ENCODE measurements at regions not wholly inside any gene's neighbourhood (a gene's known extent, or its start where the extent isn't known, plus 50 kb on each side); places are given as distances from the start of the nearest gene placed in this dataset.
"Not testable (repeated sequence)": the region's sequence is repeated elsewhere in the genome, so short reads cannot be mapped to it uniquely, and the experiment has no call there.

GRCh38 chr11:23480736-23481135 lies 620.5 kb upstream of the CCDC179 start:
- Histone ChIP-seq H3K4me2 (ENCODE audit: low read length, poor library complexity, severe bottlenecking) (no peak overlapping the region), H2BK120ac (ENCODE audit: low read depth, low read length) (no peak overlapping the region), H4K91ac (ENCODE audit: low read length) (no peak overlapping the region), H3K4me1 (ENCODE audit: control insufficient read depth, insufficient read depth, low read depth, low read length) (no peaks in the 10 kb centered on the region), H3K79me1 (replicated peaks; ENCODE audit: low read length, poor library complexity, severe bottlenecking) (no peaks in the 10 kb centered on the region), H3K27me3 (ENCODE audit: control insufficient read depth in 1 of 2, insufficient read depth in 1 of 2, low read length in 2 of 2) (no peaks in the 10 kb centered on the region), H2BK5ac (ENCODE audit: low read depth, low read length, poor library complexity, severe bottlenecking) (no peak overlapping the region), H3K9ac (ENCODE audit: low read length) (no peak overlapping the region), H3K14ac (ENCODE audit: low read length in 2 of 2) (no peak overlapping the region), H4K8ac (ENCODE audit: low read length) (no peak overlapping the region), H2BK15ac (ENCODE audit: low read depth, poor library complexity, severe bottlenecking) (no peak overlapping the region), H2AFZ (ENCODE audit: low read depth, low read length) (no peak overlapping the region), H3K4ac (ENCODE audit: low read depth in 1 of 2, low read length in 2 of 2) (no peak overlapping the region), H3K9me3 (ENCODE audit: control insufficient read depth, low read length) (peaks cover 4% of the 10 kb centered on the region), H2AK5ac (ENCODE audit: low read length, severe bottlenecking) (no peak overlapping the region), H3K23ac (ENCODE audit: low read length in 2 of 2) (no peak overlapping the region), H3K27ac (ENCODE audit: low read length, poor library complexity, severe bottlenecking) (no peak overlapping the region), H3K4me3 (ENCODE audit: insufficient read depth in 1 of 2, low read depth in 1 of 2, low read length in 2 of 2) (no peak overlapping the region), H3K36me3 (ENCODE audit: control insufficient read depth in 1 of 2, insufficient read depth in 2 of 2, low read depth in 1 of 2, low read length in 2 of 2) (no peaks in the 10 kb centered on the region), H2BK12ac (ENCODE audit: low read length in 2 of 2) (no peak overlapping the region), H3K18ac (ENCODE audit: low read depth in 1 of 2, low read length in 2 of 2) (no peak overlapping the region)
- DNase-seq: no peak

DNA sequence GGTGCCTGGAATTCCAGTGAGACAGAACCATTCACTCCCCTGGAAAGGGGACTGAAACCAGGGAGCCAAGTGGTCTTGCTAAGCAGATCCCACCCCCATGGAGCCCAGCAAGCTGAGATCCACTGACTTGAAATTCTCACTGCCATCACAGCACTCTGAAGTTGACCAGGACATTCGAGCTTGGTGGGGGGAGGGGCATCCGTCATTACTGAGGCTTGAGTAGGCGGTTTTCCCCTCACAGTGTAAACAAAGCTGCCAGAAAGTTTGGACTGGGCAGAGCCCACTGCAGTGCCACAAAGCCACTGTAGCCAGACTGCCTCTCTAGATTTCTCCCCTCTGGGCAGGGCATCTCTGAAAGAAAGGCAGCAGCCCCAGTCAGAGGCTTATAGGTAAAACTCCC lies 623.9 kb upstream of the CCDC179 start:
- H2BK120ac ChIP-seq (ENCODE audit: low read depth, low read length); H4K8ac ChIP-seq (ENCODE audit: low read length); H4K91ac ChIP-seq (ENCODE audit: low read length); H3K79me1 ChIP-seq (replicated peaks; ENCODE audit: low read length, poor library complexity, severe bottlenecking); H3K9me3 ChIP-seq (ENCODE audit: control insufficient read depth, low read length); H2BK5ac ChIP-seq (ENCODE audit: low read depth, low read length, poor library complexity, severe bottlenecking); H3K27ac ChIP-seq (ENCODE audit: low read length, poor library complexity, severe bottlenecking); H2BK12ac ChIP-seq (ENCODE audit: low read length in 2 of 2); H2BK15ac ChIP-seq (ENCODE audit: low read depth, poor library complexity, severe bottlenecking); H3K18ac ChIP-seq (ENCODE audit: low read depth in 1 of 2, low read length in 2 of 2); H2AK5ac ChIP-seq (ENCODE audit: low read length, severe bottlenecking); H3K4me2 ChIP-seq (ENCODE audit: low read length, poor library complexity, severe bottlenecking); H3K23ac ChIP-seq (ENCODE audit: low read length in 2 of 2); H3K4me1 ChIP-seq (ENCODE audit: control insufficient read depth, insufficient read depth, low read depth, low read length); H2AFZ ChIP-seq (ENCODE audit: low read depth, low read length); H3K14ac ChIP-seq (ENCODE audit: low read length in 2 of 2); H3K27me3 ChIP-seq (ENCODE audit: control insufficient read depth in 1 of 2, insufficient read depth in 1 of 2, low read length in 2 of 2); DNase-seq; H3K36me3 ChIP-seq (ENCODE audit: control insufficient read depth in 1 of 2, insufficient read depth in 2 of 2, low read depth in 1 of 2, low read length in 2 of 2); H3K9ac ChIP-seq (ENCODE audit: low read length); H3K4me3 ChIP-seq (ENCODE audit: insufficient read depth in 1 of 2, low read depth in 1 of 2, low read length in 2 of 2); H3K4ac ChIP-seq (ENCODE audit: low read depth in 1 of 2, low read length in 2 of 2): not testable (repeated sequence)
- WGBS: 44% methylated on average over 3 of the region's 3 CpGs

GRCh38 chr11:23484618-23485017 lies 624.3 kb upstream of the CCDC179 start:
- 80% methylated on average over 3 of the region's 3 CpGs for WGBS
- H3K4me2 ChIP-seq (ENCODE audit: low read length, poor library complexity, severe bottlenecking); H3K27ac ChIP-seq (ENCODE audit: low read length, poor library complexity, severe bottlenecking); H3K4me1 ChIP-seq (ENCODE audit: control insufficient read depth, insufficient read depth, low read depth, low read length); H2BK15ac ChIP-seq (ENCODE audit: low read depth, poor library complexity, severe bottlenecking); H2AFZ ChIP-seq (ENCODE audit: low read depth, low read length); H3K23ac ChIP-seq (ENCODE audit: low read length in 2 of 2); H3K9ac ChIP-seq (ENCODE audit: low read length); H4K8ac ChIP-seq (ENCODE audit: low read length); H3K14ac ChIP-seq (ENCODE audit: low read length in 2 of 2); H3K4ac ChIP-seq (ENCODE audit: low read depth in 1 of 2, low read length in 2 of 2); H3K4me3 ChIP-seq (ENCODE audit: insufficient read depth in 1 of 2, low read depth in 1 of 2, low read length in 2 of 2); H3K79me1 ChIP-seq (replicated peaks; ENCODE audit: low read length, poor library complexity, severe bottlenecking); DNase-seq; H2BK5ac ChIP-seq (ENCODE audit: low read depth, low read length, poor library complexity, severe bottlenecking); H3K27me3 ChIP-seq (ENCODE audit: control insufficient read depth in 1 of 2, insufficient read depth in 1 of 2, low read length in 2 of 2); H3K9me3 ChIP-seq (ENCODE audit: control insufficient read depth, low read length); H2AK5ac ChIP-seq (ENCODE audit: low read length, severe bottlenecking); H4K91ac ChIP-seq (ENCODE audit: low read length); H3K36me3 ChIP-seq (ENCODE audit: control insufficient read depth in 1 of 2, insufficient read depth in 2 of 2, low read depth in 1 of 2, low read length in 2 of 2); H3K18ac ChIP-seq (ENCODE audit: low read depth in 1 of 2, low read length in 2 of 2); H2BK120ac ChIP-seq (ENCODE audit: low read depth, low read length); H2BK12ac ChIP-seq (ENCODE audit: low read length in 2 of 2): not testable (repeated sequence)

GRCh38 chr11:23490557-23491235 lies 630.4 kb upstream of the CCDC179 start:
- DNase-seq: no peak
- H4K8ac ChIP-seq (ENCODE audit: low read length): no peak overlapping the region
- no peak overlapping the region for H3K4ac ChIP-seq (ENCODE audit: low read depth in 1 of 2, low read length in 2 of 2)
- H3K27ac ChIP-seq (ENCODE audit: low read length, poor library complexity, severe bottlenecking): no peak overlapping the region
- H4K91ac ChIP-seq (ENCODE audit: low read length): no peak overlapping the region
- no peak overlapping the region for H2BK12ac ChIP-seq (ENCODE audit: low read length in 2 of 2)
- H3K23ac ChIP-seq (ENCODE audit: low read length in 2 of 2): no peak overlapping the region
- WGBS: 34% methylated on average over 3 of the region's 3 CpGs
- H2AFZ ChIP-seq (ENCODE audit: low read depth, low read length): no peak overlapping the region
- H3K18ac ChIP-seq (ENCODE audit: low read depth in 1 of 2, low read length in 2 of 2): no peak overlapping the region
- no peaks in the 10 kb centered on the region for H3K27me3 ChIP-seq (ENCODE audit: control insufficient read depth in 1 of 2, insufficient read depth in 1 of 2, low read length in 2 of 2)
- no peaks in the 10 kb centered on the region for H3K4me1 ChIP-seq (ENCODE audit: control insufficient read depth, insufficient read depth, low read depth, low read length)
- no peak overlapping the region for H2BK5ac ChIP-seq (ENCODE audit: low read depth, low read length, poor library complexity, severe bottlenecking)
- no peak overlapping the region for H3K9ac ChIP-seq (ENCODE audit: low read length)
- no peak overlapping the region for H3K4me3 ChIP-seq (ENCODE audit: insufficient read depth in 1 of 2, low read depth in 1 of 2, low read length in 2 of 2)
- H3K4me2 ChIP-seq (ENCODE audit: low read length, poor library complexity, severe bottlenecking): no peak overlapping the region
- no peak overlapping the region for H2BK15ac ChIP-seq (ENCODE audit: low read depth, poor library complexity, severe bottlenecking)
- no peaks in the 10 kb centered on the region for H3K9me3 ChIP-seq (ENCODE audit: control insufficient read depth, low read length)
- no peaks in the 10 kb centered on the region for H3K36me3 ChIP-seq (ENCODE audit: control insufficient read depth in 1 of 2, insufficient read depth in 2 of 2, low read depth in 1 of 2, low read length in 2 of 2)
- H3K14ac ChIP-seq (ENCODE audit: low read length in 2 of 2): no peak overlapping the region
- H2BK120ac ChIP-seq (ENCODE audit: low read depth, low read length): no peak overlapping the region
- H3K79me1 ChIP-seq (replicated peaks; ENCODE audit: low read length, poor library complexity, severe bottlenecking): no peaks in the 10 kb centered on the region
- no peak overlapping the region for H2AK5ac ChIP-seq (ENCODE audit: low read length, severe bottlenecking)
